OCI-LY7 (cell line): ENCODE measurements at regions not wholly inside any gene's neighbourhood (a gene's known extent, or its start where the extent isn't known, plus 50 kb on each side); places are given as distances from the start of the nearest gene placed in this dataset.

Experiments
- BruUV-seq: library from RNA; stranded (reverse); fragments of 400-500 nt; replicated peaks from 2 replicates; lab custom pipeline; 2021; lab: Mats Ljungman, UMichigan
- CTCF ChIA-PET: fragments of 300-600 bp; sonication (Branson Sonifier 250); formaldehyde crosslinking; loops from one replicate; lab custom pipeline; 2022; ENCODE audit warnings: antibody characterized with exemption; ENCODE audit not compliant: unreplicated experiment; lab: Charles Lee
- POLR2A ChIA-PET: fragments of 300-600 bp; sonication (Branson Sonifier 250); formaldehyde crosslinking; loops from one replicate; lab custom pipeline; 2022; ENCODE audit warnings: antibody characterized with exemption; lab: Charles Lee
- DNase-seq: peaks from one replicate; pipeline ENCODE4 v3.0.0-alpha.2; 2015; ENCODE audit warnings: low spot score
- H2AFZ ChIP-seq: fragments of 200-600 bp; sonication (generic), shearing (Covaris generic); 2 replicates; pipeline ENCODE4 v1.6.1; 2014; ENCODE audit warnings: mild to moderate bottlenecking, antibody characterized with exemption, low read length, moderate library complexity
- H3K27ac ChIP-seq: fragments of 200-600 bp; sonication (generic); 2 replicates; pipeline ENCODE4 v1.5.1; 2014; ENCODE audit warnings: mixed run types, low read depth, mild to moderate bottlenecking, moderate library complexity, low read length, inconsistent platforms; ENCODE audit not compliant: poor library complexity, severe bottlenecking
- H3K36me3 ChIP-seq: fragments of 200-600 bp; sonication (generic); 2 replicates; pipeline ENCODE4 v1.6.1; 2014; ENCODE audit warnings: mild to moderate bottlenecking, antibody characterized with exemption, low read length, moderate library complexity, mixed read lengths; ENCODE audit not compliant: insufficient read depth
- H3K4me1 ChIP-seq: fragments of 200-600 bp; sonication (generic); 2 replicates; pipeline ENCODE4 v1.5.1; 2014; ENCODE audit warnings: mild to moderate bottlenecking, low read length; ENCODE audit not compliant: insufficient read depth, poor library complexity, severe bottlenecking
- H3K4me2 ChIP-seq: fragments of 200-600 bp; sonication (generic); 2 replicates; pipeline ENCODE4 v1.6.1; 2014; ENCODE audit warnings: mild to moderate bottlenecking, low read length
- H3K4me3 ChIP-seq: fragments of 200-600 bp; sonication (generic); 2 replicates; pipeline ENCODE4 v1.5.1; 2014; ENCODE audit warnings: mild to moderate bottlenecking, low read depth, low read length; ENCODE audit not compliant: poor library complexity, severe bottlenecking
- H3K79me2 ChIP-seq: fragments of 200-600 bp; sonication (generic); 2 replicates; pipeline ENCODE4 v1.6.1; 2016; ENCODE audit warnings: low read depth, mild to moderate bottlenecking, low read length, moderate library complexity, mixed read lengths; ENCODE audit not compliant: insufficient read depth
- H3K9me2 ChIP-seq: fragments of 200-600 bp; sonication (generic); 2 replicates; pipeline ENCODE4 v1.6.1; 2016; ENCODE audit warnings: mild to moderate bottlenecking, low read length, mixed read lengths; ENCODE audit not compliant: insufficient read depth
- H3K9me3 ChIP-seq: fragments of 200-600 bp; sonication (generic); 2 replicates; pipeline ENCODE4 v1.6.1; 2014; ENCODE audit warnings: mild to moderate bottlenecking, mixed run types, low read length, mixed read lengths
- H4K20me1 ChIP-seq: fragments of 200-600 bp; sonication (generic); 2 replicates; pipeline ENCODE4 v1.6.1; 2014; ENCODE audit warnings: mild to moderate bottlenecking, antibody characterized with exemption, low read length, moderate library complexity, mixed read lengths; ENCODE audit not compliant: insufficient read depth
- EZH2phosphoT487 ChIP-seq: fragments of 200-600 bp; sonication (generic); IDR thresholded peaks from 2 replicates; pipeline ENCODE4 v1.6.1; 2018; ENCODE audit warnings: low read depth, borderline replicate concordance, mild to moderate bottlenecking, mixed run types, antibody characterized with exemption, low read length, moderate library complexity, mixed read lengths
- intact Hi-C: fragments of 100-400 bp; cut with micrococcal nuclease; formaldehyde crosslinking; loops from one replicate; pipeline ENCODE4 v1.10.0; 2022; ENCODE audit not compliant: unreplicated experiment
- TF ChIP-seq, protein P1 (sequence below): fragments of 200-600 bp; sonication (generic); conservative IDR thresholded peaks from 2 replicates; pipeline ENCODE4 v1.5.1; 2014; ENCODE audit warnings: mild to moderate bottlenecking, antibody characterized with exemption, low read length, moderate library complexity, mixed read lengths

DNA sequence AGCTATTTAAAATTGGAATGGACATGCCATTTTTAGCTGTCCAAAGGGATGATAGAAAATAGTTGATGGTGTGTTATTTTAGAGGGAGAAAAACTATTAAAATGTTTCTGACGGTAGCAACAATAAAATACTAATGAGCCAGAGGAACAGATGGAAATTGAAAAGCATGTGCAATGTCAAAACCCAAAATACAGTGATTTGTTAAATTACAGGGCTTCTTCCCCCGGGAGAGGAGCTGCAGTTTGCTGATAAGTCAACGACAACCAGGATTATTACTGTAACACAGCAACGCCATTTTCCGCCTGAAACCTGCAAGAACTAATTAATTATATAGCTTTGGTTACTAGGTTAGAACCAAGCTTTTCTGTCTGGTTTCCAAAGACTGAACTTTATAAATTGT is 179.6 kb upstream of the SPTLC3 start:
- POLR2A ChIA-PET: no interaction called here
- BruUV-seq: no TSS peak
- TF ChIP-seq, protein P1, sequence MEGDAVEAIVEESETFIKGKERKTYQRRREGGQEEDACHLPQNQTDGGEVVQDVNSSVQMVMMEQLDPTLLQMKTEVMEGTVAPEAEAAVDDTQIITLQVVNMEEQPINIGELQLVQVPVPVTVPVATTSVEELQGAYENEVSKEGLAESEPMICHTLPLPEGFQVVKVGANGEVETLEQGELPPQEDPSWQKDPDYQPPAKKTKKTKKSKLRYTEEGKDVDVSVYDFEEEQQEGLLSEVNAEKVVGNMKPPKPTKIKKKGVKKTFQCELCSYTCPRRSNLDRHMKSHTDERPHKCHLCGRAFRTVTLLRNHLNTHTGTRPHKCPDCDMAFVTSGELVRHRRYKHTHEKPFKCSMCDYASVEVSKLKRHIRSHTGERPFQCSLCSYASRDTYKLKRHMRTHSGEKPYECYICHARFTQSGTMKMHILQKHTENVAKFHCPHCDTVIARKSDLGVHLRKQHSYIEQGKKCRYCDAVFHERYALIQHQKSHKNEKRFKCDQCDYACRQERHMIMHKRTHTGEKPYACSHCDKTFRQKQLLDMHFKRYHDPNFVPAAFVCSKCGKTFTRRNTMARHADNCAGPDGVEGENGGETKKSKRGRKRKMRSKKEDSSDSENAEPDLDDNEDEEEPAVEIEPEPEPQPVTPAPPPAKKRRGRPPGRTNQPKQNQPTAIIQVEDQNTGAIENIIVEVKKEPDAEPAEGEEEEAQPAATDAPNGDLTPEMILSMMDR: no peak
- no peak for TF ChIP-seq EZH2phosphoT487

GRCh38 chr20:12833861-12834260 is 174.9 kb upstream of the SPTLC3 start:
- ChIA-PET CTCF (no interaction called here), POLR2A (no interaction called here)
- H2AFZ ChIP-seq: no peak overlapping the region
- no peaks in the 10 kb centered on the region for H3K9me3 ChIP-seq
- no peak for TF ChIP-seq EZH2phosphoT487
- TF ChIP-seq, protein P1: no peak
- no peaks in the 10 kb centered on the region for H4K20me1 ChIP-seq
- no peaks in the 10 kb centered on the region for H3K4me1 ChIP-seq
- no peaks in the 10 kb centered on the region for H3K36me3 ChIP-seq
- no TSS peak for BruUV-seq
- no peaks in the 10 kb centered on the region for H3K79me2 ChIP-seq
- DNase-seq: no peak
- H3K27ac ChIP-seq: no peak overlapping the region
- intact Hi-C loops: loop anchor here (10.0 kb wide), 1 partner anchor 271 kb away; no protein-coding TSS in a partner anchor
- H3K4me3 ChIP-seq: no peak overlapping the region
- H3K9me2 ChIP-seq: no peaks in the 10 kb centered on the region
- H3K4me2 ChIP-seq: no peak overlapping the region

More for the DNA sequence above, 179.6 kb upstream of the SPTLC3 start:
- Histone ChIP-seq H3K4me1 (no peaks in the 10 kb centered on the region), H2AFZ (no peak overlapping the region), H3K27ac (no peak overlapping the region), H3K79me2 (no peaks in the 10 kb centered on the region), H3K4me3 (no peak overlapping the region), H4K20me1 (no peaks in the 10 kb centered on the region), H3K4me2 (no peak overlapping the region), H3K9me3 (no peaks in the 10 kb centered on the region), H3K9me2 (no peaks in the 10 kb centered on the region), H3K36me3 (no peaks in the 10 kb centered on the region)
- no peak for DNase-seq
- intact Hi-C loops: no loop called here
- CTCF ChIA-PET: no interaction called here

DNA sequence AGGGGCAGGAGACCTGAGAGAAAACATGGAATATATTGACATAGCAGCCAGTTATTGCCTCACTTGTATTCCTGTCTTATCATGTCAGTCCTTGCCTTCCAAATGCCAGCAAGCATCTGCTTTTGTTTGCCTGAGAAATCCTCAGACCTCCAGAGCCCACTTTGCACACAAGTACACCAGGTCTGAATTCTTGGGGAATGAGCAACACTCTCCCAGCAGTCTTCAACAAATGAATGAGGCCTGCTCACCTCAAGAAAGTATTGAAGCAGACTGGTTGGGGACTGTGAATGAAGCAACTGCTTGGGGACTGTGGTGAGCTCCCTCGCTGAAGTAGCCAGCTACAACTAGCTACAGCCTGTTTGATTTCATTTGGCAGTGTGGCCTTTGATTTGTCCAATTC is 172.8 kb upstream of the SPTLC3 start:
- TF ChIP-seq, protein P1: no peak
- TF ChIP-seq EZH2phosphoT487: no peak
- Histone ChIP-seq H3K36me3 (no peaks in the 10 kb centered on the region), H2AFZ (no peak overlapping the region), H3K4me1 (no peaks in the 10 kb centered on the region), H3K79me2 (no peaks in the 10 kb centered on the region), H3K27ac (no peak overlapping the region), H4K20me1 (no peaks in the 10 kb centered on the region), H3K4me2 (no peak overlapping the region), H3K9me3 (no peaks in the 10 kb centered on the region), H3K4me3 (no peak overlapping the region), H3K9me2 (no peaks in the 10 kb centered on the region)
- no peak for DNase-seq
- intact Hi-C loops: loop anchor here (10.0 kb wide), 1 partner anchor 269 kb away; no protein-coding TSS in a partner anchor
- ChIA-PET CTCF (no interaction called here), POLR2A (no interaction called here)
- no TSS peak for BruUV-seq
